ENCODE measurements at regions not wholly inside any gene's neighbourhood (a gene's known extent, or its start where the extent isn't known, plus 50 kb on each side); places are given as distances from the start of the nearest gene placed in this dataset.

DNA sequence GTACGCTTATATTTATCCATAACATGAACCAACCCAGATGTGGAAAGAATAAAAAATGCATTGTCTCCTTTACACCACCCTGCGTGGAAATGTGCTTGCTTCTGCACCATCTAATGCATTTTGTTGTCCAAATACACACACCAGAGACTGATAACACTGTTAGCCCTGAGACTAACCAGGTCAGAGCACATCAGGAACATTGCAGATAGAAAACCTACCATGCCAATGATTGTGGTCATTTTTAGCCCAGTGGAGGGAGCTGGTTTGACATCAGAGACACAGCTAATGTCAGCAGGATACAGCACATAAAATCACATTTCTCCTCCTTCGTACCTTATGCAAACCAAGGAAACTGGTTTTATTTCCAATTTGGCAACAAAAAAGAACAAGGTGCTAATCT lies 528.7 kb downstream of the DOK5 start:
- H3K79me2 ChIP-seq (ENCODE audit: insufficient read depth, low read length) = no peaks in the 10 kb centered on the region
- H2BK12ac ChIP-seq (ENCODE audit: insufficient read length, low read depth, low read length) = no peak overlapping the region
- H2BK120ac ChIP-seq (ENCODE audit: low read depth, low read length, poor library complexity, severe bottlenecking) = no peak overlapping the region
- H2AFZ ChIP-seq (ENCODE audit: low read length) = no peak overlapping the region
- H3K9ac ChIP-seq (ENCODE audit: extremely low read depth, insufficient read length, low read length) = no peak overlapping the region
- no peak overlapping the region for H3T11ph ChIP-seq (ENCODE audit: low read length)
- no peaks in the 10 kb centered on the region for H3K23me2 ChIP-seq (ENCODE audit: insufficient read length, low read depth, low read length, poor library complexity, severe bottlenecking)
- Mint-ChIP-seq H3K9me3 (no peaks in the 10 kb centered on the region), H3K4me3 (no peak overlapping the region), H3K36me3 (ENCODE audit: insufficient read depth in 1 of 3, low read depth in 3 of 3) (no peaks in the 10 kb centered on the region), H3K4me1 (peaks cover 5% of the 10 kb centered on the region in 2 experiments), H3K27me3 (ENCODE audit: low read depth) (no peaks in the 10 kb centered on the region), H3K27ac (no peak overlapping the region)
- H3K9me3 ChIP-seq (ENCODE audit: control insufficient read depth, low read depth, low read length) = no peaks in the 10 kb centered on the region
- no peaks in the 10 kb centered on the region for H3K27me3 ChIP-seq (ENCODE audit: insufficient read depth, low read length)
- TF ChIP-seq, protein P1, sequence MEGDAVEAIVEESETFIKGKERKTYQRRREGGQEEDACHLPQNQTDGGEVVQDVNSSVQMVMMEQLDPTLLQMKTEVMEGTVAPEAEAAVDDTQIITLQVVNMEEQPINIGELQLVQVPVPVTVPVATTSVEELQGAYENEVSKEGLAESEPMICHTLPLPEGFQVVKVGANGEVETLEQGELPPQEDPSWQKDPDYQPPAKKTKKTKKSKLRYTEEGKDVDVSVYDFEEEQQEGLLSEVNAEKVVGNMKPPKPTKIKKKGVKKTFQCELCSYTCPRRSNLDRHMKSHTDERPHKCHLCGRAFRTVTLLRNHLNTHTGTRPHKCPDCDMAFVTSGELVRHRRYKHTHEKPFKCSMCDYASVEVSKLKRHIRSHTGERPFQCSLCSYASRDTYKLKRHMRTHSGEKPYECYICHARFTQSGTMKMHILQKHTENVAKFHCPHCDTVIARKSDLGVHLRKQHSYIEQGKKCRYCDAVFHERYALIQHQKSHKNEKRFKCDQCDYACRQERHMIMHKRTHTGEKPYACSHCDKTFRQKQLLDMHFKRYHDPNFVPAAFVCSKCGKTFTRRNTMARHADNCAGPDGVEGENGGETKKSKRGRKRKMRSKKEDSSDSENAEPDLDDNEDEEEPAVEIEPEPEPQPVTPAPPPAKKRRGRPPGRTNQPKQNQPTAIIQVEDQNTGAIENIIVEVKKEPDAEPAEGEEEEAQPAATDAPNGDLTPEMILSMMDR (conservative IDR thresholded peaks at IDR 0.05) = peak; percentile 22; the same call in 1 of the 3 replicates
- no peak overlapping the region for H3K18ac ChIP-seq (ENCODE audit: insufficient read length, low read depth, low read length)
- no peaks in the 10 kb centered on the region for H3K4me1 ChIP-seq (ENCODE audit: insufficient read depth, low read length)
- H2AK5ac ChIP-seq (ENCODE audit: insufficient read length, low read length) = no peak overlapping the region
- H2BK5ac ChIP-seq (ENCODE audit: insufficient read length, low read length) = no peak overlapping the region
- no peak overlapping the region for H3K23ac ChIP-seq (ENCODE audit: insufficient read length, low read depth, low read length)
- no peaks in the 10 kb centered on the region for H4K20me1 ChIP-seq (ENCODE audit: control insufficient read depth, insufficient read depth, insufficient read length)
- no peak for DNase-seq
- H3K79me1 ChIP-seq (ENCODE audit: insufficient read depth, low read depth, low read length, poor library complexity, severe bottlenecking) = no peaks in the 10 kb centered on the region
- no CpG with 5 or more reads among the region's 3 CpGs for WGBS (ENCODE audit: extremely low coverage, insufficient read length, low lambda C conversion rate)
- H2BK15ac ChIP-seq (ENCODE audit: low read depth, low read length) = no peak overlapping the region
- H3K4me2 ChIP-seq (ENCODE audit: insufficient read depth, insufficient read length, low read length) = no peak overlapping the region
- no peak overlapping the region for H3K27ac ChIP-seq (ENCODE audit: insufficient read length, low read depth, low read length)
- H4K91ac ChIP-seq (ENCODE audit: insufficient read length, low read depth, low read length) = no peak overlapping the region
- H3K4ac ChIP-seq (ENCODE audit: low read depth, low read length) = no peak overlapping the region
- no peak overlapping the region for H4K8ac ChIP-seq (replicated peaks; ENCODE audit: insufficient read length, low read depth, low read length)
- no peak overlapping the region for H4K5ac ChIP-seq (ENCODE audit: insufficient read length, low read depth, low read length)
- H3K14ac ChIP-seq (ENCODE audit: insufficient read depth, low read length) = no peak overlapping the region
- H3K56ac ChIP-seq (ENCODE audit: insufficient read length, low read depth, low read length) = no peak overlapping the region
- H2BK20ac ChIP-seq (ENCODE audit: low read depth, low read length, poor library complexity, severe bottlenecking) = no peak overlapping the region

Data from H9 (cell line).